GM12878 (cell line): ENCODE measurements at regions not wholly inside any gene's neighbourhood (a gene's known extent, or its start where the extent isn't known, plus 50 kb on each side); places are given as distances from the start of the nearest gene placed in this dataset.

Source experiments
- ATAC-seq: fragments of 200-7000 bp; cut with Tn5 transposase; 3 replicates; pipeline ENCODE4 v1.9.1; 2020; ENCODE audit warnings: mild to moderate bottlenecking, moderate library complexity
- BruUV-seq: library from RNA; stranded (reverse); fragments of 400-500 nt; replicated peaks from 2 replicates; lab custom pipeline; 2021; lab: Mats Ljungman, UMichigan
- CTCF ChIA-PET: fragments of 300-600 bp; sonication (Branson Sonifier 250); formaldehyde crosslinking; extraction: SDS; loops from one replicate; lab custom pipeline; 2021; ENCODE audit warnings: inconsistent platforms; lab: Yijun Ruan, JAX
- POLR2A ChIA-PET: fragments of 350-600 bp; formaldehyde crosslinking; extraction: SDS; loops from one replicate; lab custom pipeline; 2021; ENCODE audit warnings: inconsistent platforms; lab: Charles Lee
- RAD21 ChIA-PET: fragments of 300-600 bp; sonication (Branson Sonifier 250); formaldehyde crosslinking; loops from one replicate; lab custom pipeline; 2023; ENCODE audit warnings: antibody characterized with exemption; ENCODE audit not compliant: unreplicated experiment; lab: Charles Lee
- SMC1A ChIA-PET: fragments of 300-600 bp; sonication (Branson Sonifier 250); formaldehyde crosslinking; loops from one replicate; lab custom pipeline; 2023; ENCODE audit not compliant: unreplicated experiment, uncharacterized antibody; lab: Charles Lee
- DNase-seq: peaks from one replicate; pipeline ENCODE4 v3.0.0-alpha.2; 2011; ENCODE audit warnings: low read depth, low spot score
- FAIRE-seq: peaks from 3 replicates; lab custom pipeline; 2011; peaks lifted over from hg19 to GRCh38; lab: Jason Lieb, UNC
- H2AFZ ChIP-seq: 2 replicates; pipeline ENCODE4 v1.6.0; 2011; ENCODE audit warnings: low read depth, low read length, control low read depth; ENCODE audit not compliant: control insufficient read depth
- H3K27ac ChIP-seq: 2 replicates; pipeline ENCODE4 v1.5.1; 2011; ENCODE audit warnings: control low read depth; ENCODE audit not compliant: control insufficient read depth, insufficient read depth
- H3K27me3 ChIP-seq, 2 experiments: replicated peaks in 1 of 2; 2 replicates each; pipeline versions ENCODE4 v1.6.0 to v1.6.1; 2011; ENCODE audit warnings: low read length in 1 of 2; ENCODE audit not compliant: control insufficient read depth in 2 of 2, insufficient read depth in 2 of 2
- H3K36me3 ChIP-seq, 2 experiments: 2 replicates each; pipeline ENCODE4 v1.5.1; 2011; ENCODE audit warnings: low read length in 1 of 2; ENCODE audit not compliant: control insufficient read depth in 2 of 2, insufficient read depth in 2 of 2
- H3K4me1 ChIP-seq: 2 replicates; pipeline ENCODE4 v1.6.1; 2011; ENCODE audit warnings: mild to moderate bottlenecking, low read length, moderate library complexity, mixed read lengths; ENCODE audit not compliant: control insufficient read depth, insufficient read depth
- H3K4me2 ChIP-seq: 2 replicates; pipeline ENCODE4 v1.6.0; 2011; ENCODE audit warnings: control low read depth; ENCODE audit not compliant: control insufficient read depth, insufficient read depth
- H3K4me3 ChIP-seq: fragments of 200-600 bp; sonication (generic); 2 replicates; pipeline ENCODE4 v1.5.1; 2016
- H3K79me2 ChIP-seq: 2 replicates; pipeline ENCODE4 v1.6.0; 2011; ENCODE audit warnings: low read length; ENCODE audit not compliant: control insufficient read depth, insufficient read depth
- H3K9ac ChIP-seq: 2 replicates; pipeline ENCODE4 v1.8.0; 2011; ENCODE audit warnings: low read length, control low read depth, mixed read lengths; ENCODE audit not compliant: control insufficient read depth, insufficient read depth
- H3K9me3 ChIP-seq: replicated peaks from 3 replicates; pipeline ENCODE4 v1.5.1; 2011; ENCODE audit warnings: mild to moderate bottlenecking, low read length; ENCODE audit not compliant: control insufficient read depth, insufficient read depth
- H4K20me1 ChIP-seq: 2 replicates; pipeline ENCODE4 v1.6.0; 2011; ENCODE audit not compliant: control insufficient read depth, insufficient read depth
- EGR1 ChIP-seq, 2 experiments: IDR thresholded peaks; 1 replicate in 1 of 2; 2 replicates in 1 of 2; pipeline ENCODE4 v1.6.1; 2011 to 2012; ENCODE audit warnings: low read depth in 2 of 2, low read length in 2 of 2, borderline replicate concordance in 1 of 2, mild to moderate bottlenecking in 1 of 2, moderate library complexity in 1 of 2
- GABPA ChIP-seq: IDR thresholded peaks from 2 replicates; pipeline ENCODE4 v1.6.1; 2014; ENCODE audit warnings: antibody characterized with exemption, low read depth, mild to moderate bottlenecking, inconsistent platforms
- IKZF2 ChIP-seq, 2 experiments: fragments of 450-650 bp; IDR thresholded peaks; 2 replicates each; pipeline ENCODE4 v1.6.1; 2017; ENCODE audit warnings: mild to moderate bottlenecking in 2 of 2, moderate library complexity in 2 of 2
- JUNB ChIP-seq: IDR thresholded peaks from 2 replicates; pipeline ENCODE4 v1.6.1; 2016; ENCODE audit warnings: antibody characterized with exemption, mild to moderate bottlenecking
- NFIC ChIP-seq: IDR thresholded peaks from 2 replicates; pipeline ENCODE4 v1.6.1; 2012; ENCODE audit warnings: low read depth, mild to moderate bottlenecking, inconsistent platforms, low read length, moderate library complexity
- SIN3A ChIP-seq: IDR thresholded peaks from 2 replicates; pipeline ENCODE4 v1.6.1; 2012; ENCODE audit warnings: low read depth, low read length, improper control_type of control experiment
- SREBF1 ChIP-seq: IDR thresholded peaks from 2 replicates; pipeline ENCODE4 v1.6.1; 2012; ENCODE audit warnings: mild to moderate bottlenecking, low read length
- STAT3 ChIP-seq: IDR thresholded peaks from 2 replicates; pipeline ENCODE4 v1.6.1; 2011; ENCODE audit warnings: low read depth, low read length, improper control_type of control experiment
- ZBED1 ChIP-seq: IDR thresholded peaks from 2 replicates; pipeline ENCODE4 v1.6.1; 2016; ENCODE audit warnings: borderline replicate concordance
- WGBS: methylation state at CpG from one replicate; pipeline ENCODE4 v1.1.6; 2016; ENCODE audit warnings: low lambda C conversion rate; ENCODE audit not compliant: insufficient replicate concordance, insufficient coverage; ENCODE audit errors: missing lambda C conversion rate; 5-methylcytosine and 5-hydroxymethylcytosine counted together
- in situ Hi-C: fragments of 300-500 bp; cut with MboI; formaldehyde crosslinking; loops from 9 replicates; pipeline ENCODE4 v1.14.3; 2018; ENCODE audit warnings: mixed read lengths
- intact Hi-C: fragments of 100-400 bp; cut with micrococcal nuclease; formaldehyde crosslinking; loops from one replicate; pipeline ENCODE4 v1.14.2; 2022; ENCODE audit not compliant: unreplicated experiment
- TF ChIP-seq, protein P1 (sequence below): IDR thresholded peaks from 2 replicates; pipeline ENCODE4 v1.6.1; 2012; ENCODE audit warnings: low read depth, low read length, improper control_type of control experiment
- TF ChIP-seq, protein P2 (sequence below): fragments of 450-650 bp; IDR thresholded peaks from 2 replicates; pipeline ENCODE4 v1.6.1; 2017; ENCODE audit warnings: mild to moderate bottlenecking, moderate library complexity
- TF ChIP-seq, protein P3 (sequence below), 3 experiments: IDR thresholded peaks in 2 of 3; conservative IDR thresholded peaks in 1 of 3; 2 replicates each; pipeline ENCODE4 v1.5.1; 2011; ENCODE audit warnings: low read depth in 3 of 3, low read length in 3 of 3, mild to moderate bottlenecking in 3 of 3, control low read depth in 2 of 3, moderate library complexity in 2 of 3, inconsistent platforms in 1 of 3, mixed read lengths in 1 of 3; ENCODE audit not compliant: control insufficient read depth in 2 of 3, insufficient read depth in 1 of 3; ENCODE audit errors: extremely low read depth in 1 of 3

DNA sequence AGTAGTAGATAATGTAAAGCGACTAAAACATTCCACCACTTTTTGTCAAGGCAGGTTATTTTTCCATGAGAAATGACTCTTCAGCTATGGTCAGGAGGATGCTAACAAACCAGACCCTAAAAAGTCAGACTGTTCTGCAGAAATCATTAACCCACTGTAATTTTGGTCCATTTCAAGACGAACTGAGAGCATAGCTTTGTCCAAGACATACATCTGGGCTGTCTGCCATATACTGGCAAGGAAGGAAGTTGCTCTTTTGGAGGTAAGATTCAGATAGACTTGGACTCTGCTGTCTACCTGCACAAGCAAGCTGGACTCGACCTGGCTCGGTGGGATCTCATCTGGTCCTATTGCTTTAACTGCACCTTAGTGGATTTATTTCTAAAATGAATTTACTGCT lies 207.8 kb downstream of the POSTN start:
- Histone ChIP-seq H3K36me3 (no peaks in the 10 kb centered on the region), H3K79me2 (no peaks in the 10 kb centered on the region), H2AFZ (no peak overlapping the region), H3K9me3 (no peaks in the 10 kb centered on the region), H3K4me1 (no peaks in the 10 kb centered on the region), H3K4me3 (no peak overlapping the region), H3K4me2 (no peak overlapping the region), H4K20me1 (no peaks in the 10 kb centered on the region), H3K27me3 (no peaks in the 10 kb centered on the region), H3K9ac (no peak overlapping the region), H3K27ac (no peak overlapping the region)
- DNase-seq (no peak), ATAC-seq (no peak), FAIRE-seq (no peak)
- TF ChIP-seq SREBF1: no peak
- TF ChIP-seq, protein P1, sequence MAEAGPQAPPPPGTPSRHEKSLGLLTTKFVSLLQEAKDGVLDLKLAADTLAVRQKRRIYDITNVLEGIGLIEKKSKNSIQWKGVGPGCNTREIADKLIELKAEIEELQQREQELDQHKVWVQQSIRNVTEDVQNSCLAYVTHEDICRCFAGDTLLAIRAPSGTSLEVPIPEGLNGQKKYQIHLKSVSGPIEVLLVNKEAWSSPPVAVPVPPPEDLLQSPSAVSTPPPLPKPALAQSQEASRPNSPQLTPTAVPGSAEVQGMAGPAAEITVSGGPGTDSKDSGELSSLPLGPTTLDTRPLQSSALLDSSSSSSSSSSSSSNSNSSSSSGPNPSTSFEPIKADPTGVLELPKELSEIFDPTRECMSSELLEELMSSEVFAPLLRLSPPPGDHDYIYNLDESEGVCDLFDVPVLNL: no peak
- TF ChIP-seq NFIC: no peak
- TF ChIP-seq SIN3A: no peak
- TF ChIP-seq, protein P2, sequence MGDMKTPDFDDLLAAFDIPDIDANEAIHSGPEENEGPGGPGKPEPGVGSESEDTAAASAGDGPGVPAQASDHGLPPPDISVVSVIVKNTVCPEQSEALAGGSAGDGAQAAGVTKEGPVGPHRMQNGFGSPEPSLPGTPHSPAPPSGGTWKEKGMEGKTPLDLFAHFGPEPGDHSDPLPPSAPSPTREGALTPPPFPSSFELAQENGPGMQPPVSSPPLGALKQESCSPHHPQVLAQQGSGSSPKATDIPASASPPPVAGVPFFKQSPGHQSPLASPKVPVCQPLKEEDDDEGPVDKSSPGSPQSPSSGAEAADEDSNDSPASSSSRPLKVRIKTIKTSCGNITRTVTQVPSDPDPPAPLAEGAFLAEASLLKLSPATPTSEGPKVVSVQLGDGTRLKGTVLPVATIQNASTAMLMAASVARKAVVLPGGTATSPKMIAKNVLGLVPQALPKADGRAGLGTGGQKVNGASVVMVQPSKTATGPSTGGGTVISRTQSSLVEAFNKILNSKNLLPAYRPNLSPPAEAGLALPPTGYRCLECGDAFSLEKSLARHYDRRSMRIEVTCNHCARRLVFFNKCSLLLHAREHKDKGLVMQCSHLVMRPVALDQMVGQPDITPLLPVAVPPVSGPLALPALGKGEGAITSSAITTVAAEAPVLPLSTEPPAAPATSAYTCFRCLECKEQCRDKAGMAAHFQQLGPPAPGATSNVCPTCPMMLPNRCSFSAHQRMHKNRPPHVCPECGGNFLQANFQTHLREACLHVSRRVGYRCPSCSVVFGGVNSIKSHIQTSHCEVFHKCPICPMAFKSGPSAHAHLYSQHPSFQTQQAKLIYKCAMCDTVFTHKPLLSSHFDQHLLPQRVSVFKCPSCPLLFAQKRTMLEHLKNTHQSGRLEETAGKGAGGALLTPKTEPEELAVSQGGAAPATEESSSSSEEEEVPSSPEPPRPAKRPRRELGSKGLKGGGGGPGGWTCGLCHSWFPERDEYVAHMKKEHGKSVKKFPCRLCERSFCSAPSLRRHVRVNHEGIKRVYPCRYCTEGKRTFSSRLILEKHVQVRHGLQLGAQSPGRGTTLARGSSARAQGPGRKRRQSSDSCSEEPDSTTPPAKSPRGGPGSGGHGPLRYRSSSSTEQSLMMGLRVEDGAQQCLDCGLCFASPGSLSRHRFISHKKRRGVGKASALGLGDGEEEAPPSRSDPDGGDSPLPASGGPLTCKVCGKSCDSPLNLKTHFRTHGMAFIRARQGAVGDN: no peak
- TF ChIP-seq IKZF2 (IDR thresholded peaks at IDR 0.05): no peak
- no peak for TF ChIP-seq JUNB
- no peak for TF ChIP-seq GABPA
- TF ChIP-seq, protein P3, sequence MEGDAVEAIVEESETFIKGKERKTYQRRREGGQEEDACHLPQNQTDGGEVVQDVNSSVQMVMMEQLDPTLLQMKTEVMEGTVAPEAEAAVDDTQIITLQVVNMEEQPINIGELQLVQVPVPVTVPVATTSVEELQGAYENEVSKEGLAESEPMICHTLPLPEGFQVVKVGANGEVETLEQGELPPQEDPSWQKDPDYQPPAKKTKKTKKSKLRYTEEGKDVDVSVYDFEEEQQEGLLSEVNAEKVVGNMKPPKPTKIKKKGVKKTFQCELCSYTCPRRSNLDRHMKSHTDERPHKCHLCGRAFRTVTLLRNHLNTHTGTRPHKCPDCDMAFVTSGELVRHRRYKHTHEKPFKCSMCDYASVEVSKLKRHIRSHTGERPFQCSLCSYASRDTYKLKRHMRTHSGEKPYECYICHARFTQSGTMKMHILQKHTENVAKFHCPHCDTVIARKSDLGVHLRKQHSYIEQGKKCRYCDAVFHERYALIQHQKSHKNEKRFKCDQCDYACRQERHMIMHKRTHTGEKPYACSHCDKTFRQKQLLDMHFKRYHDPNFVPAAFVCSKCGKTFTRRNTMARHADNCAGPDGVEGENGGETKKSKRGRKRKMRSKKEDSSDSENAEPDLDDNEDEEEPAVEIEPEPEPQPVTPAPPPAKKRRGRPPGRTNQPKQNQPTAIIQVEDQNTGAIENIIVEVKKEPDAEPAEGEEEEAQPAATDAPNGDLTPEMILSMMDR (IDR thresholded peaks at IDR 0.05 in 2 of 3, conservative IDR thresholded peaks at IDR 0.05 in 1 of 3; ENCODE audit: control insufficient read depth in 2 of 3, extremely low read depth in 1 of 3, insufficient read depth in 1 of 3, low read depth in 3 of 3, low read length in 3 of 3): no peak
- no peak for TF ChIP-seq STAT3
- no peak for TF ChIP-seq EGR1 (IDR thresholded peaks at IDR 0.05; ENCODE audit: borderline replicate concordance in 1 of 2, low read depth in 2 of 2, low read length in 2 of 2)
- no peak for TF ChIP-seq ZBED1
- ChIA-PET SMC1A (no interaction called here), POLR2A (no interaction called here), CTCF (no interaction called here), RAD21 (no interaction called here)
- WGBS: 8% methylated on average over 4 of the region's 4 CpGs
- no TSS peak for BruUV-seq
- in situ Hi-C loops: no loop called here
- intact Hi-C loops: no loop called here
